NCI-H2029 (cell line): ENCODE measurements at regions not wholly inside any gene's neighbourhood (a gene's known extent, or its start where the extent isn't known, plus 50 kb on each side); places are given as distances from the start of the nearest gene placed in this dataset.

Source experiments
- DNase-seq: peaks from one replicate; lab custom pipeline; 2025; lab: John Stamatoyannopoulos, UW

GRCh38 chr13:27847669-27848068, 55.4 kb downstream of the GSX1 start:
- no peak for DNase-seq

- no peak for DNase-seq
Measured at GRCh38 chr13:27851096-27851850, 59.0 kb downstream of the GSX1 start.

GRCh38 chr13:27852491-27852890, 60.2 kb downstream of the GSX1 start:
- no peak for DNase-seq

- no peak for DNase-seq
Measured at GRCh38 chr13:27853335-27853734, 61.1 kb downstream of the GSX1 start.

- DNase-seq = no peak
Measured at GRCh38 chr13:27853861-27854260, 61.6 kb downstream of the GSX1 start.

GRCh38 chr13:27854606-27855005, 62.3 kb downstream of the GSX1 start:
- no peak for DNase-seq

- DNase-seq = no peak
Measured at GRCh38 chr13:27855381-27855780, 63.1 kb downstream of the GSX1 start.

GRCh38 chr13:27857282-27857681, 62.5 kb upstream of the PDX1 start:
- DNase-seq = peak; percentile 56

- DNase-seq = no peak
Measured at GRCh38 chr13:27858046-27858445, 61.8 kb upstream of the PDX1 start.

GRCh38 chr13:27860743-27861142, 59.1 kb upstream of the PDX1 start:
- no peak for DNase-seq

- no peak for DNase-seq
Measured at GRCh38 chr13:27861165-27861564, 58.6 kb upstream of the PDX1 start.

- DNase-seq = no peak
Measured at GRCh38 chr13:27868641-27869435, 51.0 kb upstream of the PDX1 start.

- DNase-seq = no peak
Measured at GRCh38 chr13:27869436-27870095, 50.2 kb upstream of the PDX1 start.
